ENCODE measurements at regions not wholly inside any gene's neighbourhood (a gene's known extent, or its start where the extent isn't known, plus 50 kb on each side); places are given as distances from the start of the nearest gene placed in this dataset.

GRCh38 chr2:240341064-240341463 is 94.4 kb upstream of the GPC1 start:
- H3K36me3 ChIP-seq, result no peaks in the 10 kb centered on the region
- in situ Hi-C loops (cut with MboI; ENCODE audit: low pct_ligation_motif_present in 1 of 4, low pct_unique_long_range_greater_than_20kb in 1 of 4, low sequenced_read_pairs in 3 of 4) (no loop called here), intact Hi-C loops (cut with DNase I; ENCODE audit: low total_unique reads) (no loop called here)
- H3K9me3 ChIP-seq, result no peaks in the 10 kb centered on the region
- H3K27me3 ChIP-seq, result no peaks in the 10 kb centered on the region
- TF ChIP-seq CTCF (IDR thresholded peaks at IDR 0.05) (no peak), POLR2AphosphoS5 (IDR thresholded peaks at IDR 0.05) (no peak), EP300 (IDR thresholded peaks at IDR 0.05; ENCODE audit: low read depth) (no peak), POLR2A (IDR thresholded peaks at IDR 0.05) (no peak)
- DNase-seq, result no peak
- 56% methylated on average over 9 of the region's 9 CpGs; no CpG with 5 or more reads in 1 of the 2 donors for WGBS, 2 donors (ENCODE audit: low coverage in 1 of 2)
- H3K4me3 ChIP-seq, result no peak overlapping the region
- no peaks in the 10 kb centered on the region for H3K4me1 ChIP-seq
- no peak overlapping the region for H3K27ac ChIP-seq

GRCh38 chr2:240343548-240343947 is 91.9 kb upstream of the GPC1 start:
- intact Hi-C loops (cut with DNase I; ENCODE audit: low total_unique reads) (no loop called here), in situ Hi-C loops (cut with MboI; ENCODE audit: low pct_ligation_motif_present in 1 of 4, low pct_unique_long_range_greater_than_20kb in 1 of 4, low sequenced_read_pairs in 3 of 4) (no loop called here)
- Histone ChIP-seq H3K9me3 (no peaks in the 10 kb centered on the region), H3K4me1 (no peaks in the 10 kb centered on the region), H3K27me3 (no peaks in the 10 kb centered on the region), H3K36me3 (no peaks in the 10 kb centered on the region), H3K4me3 (no peak overlapping the region), H3K27ac (no peak overlapping the region)
- WGBS, 2 donors (ENCODE audit: low coverage in 1 of 2), result 29 to 38% methylated on average over 1 of the region's 1 CpG
- no peak for DNase-seq
- TF ChIP-seq CTCF (IDR thresholded peaks at IDR 0.05) (no peak), POLR2A (IDR thresholded peaks at IDR 0.05) (no peak), POLR2AphosphoS5 (IDR thresholded peaks at IDR 0.05) (no peak), EP300 (IDR thresholded peaks at IDR 0.05; ENCODE audit: low read depth) (no peak)

GRCh38 chr2:240344904-240345303 is 90.6 kb upstream of the GPC1 start:
- no peaks in the 10 kb centered on the region for H3K9me3 ChIP-seq
- no peaks in the 10 kb centered on the region for H3K4me1 ChIP-seq
- intact Hi-C loops (cut with DNase I; ENCODE audit: low total_unique reads), result no loop called here
- no peak for TF ChIP-seq POLR2A (IDR thresholded peaks at IDR 0.05)
- TF ChIP-seq CTCF (IDR thresholded peaks at IDR 0.05), result no peak
- TF ChIP-seq EP300 (IDR thresholded peaks at IDR 0.05; ENCODE audit: low read depth), result no peak
- TF ChIP-seq POLR2AphosphoS5 (IDR thresholded peaks at IDR 0.05), result no peak
- H3K27ac ChIP-seq, result no peak overlapping the region
- no peaks in the 10 kb centered on the region for H3K27me3 ChIP-seq
- 84% methylated on average over 4 of the region's 4 CpGs; no CpG with 5 or more reads in 1 of the 2 donors for WGBS, 2 donors (ENCODE audit: low coverage in 1 of 2)
- in situ Hi-C loops (cut with MboI; ENCODE audit: low pct_ligation_motif_present in 1 of 4, low pct_unique_long_range_greater_than_20kb in 1 of 4, low sequenced_read_pairs in 3 of 4), result no loop called here
- H3K4me3 ChIP-seq, result no peak overlapping the region
- no peaks in the 10 kb centered on the region for H3K36me3 ChIP-seq
- no peak for DNase-seq

GRCh38 chr2:240346015-240346752 is 89.3 kb upstream of the GPC1 start:
- no peak for TF ChIP-seq CTCF (IDR thresholded peaks at IDR 0.05)
- no peak for TF ChIP-seq POLR2A (IDR thresholded peaks at IDR 0.05)
- TF ChIP-seq POLR2AphosphoS5 (IDR thresholded peaks at IDR 0.05), result no peak
- TF ChIP-seq EP300 (IDR thresholded peaks at IDR 0.05; ENCODE audit: low read depth), result no peak
- intact Hi-C loops (cut with DNase I; ENCODE audit: low total_unique reads) (no loop called here), in situ Hi-C loops (cut with MboI; ENCODE audit: low pct_ligation_motif_present in 1 of 4, low pct_unique_long_range_greater_than_20kb in 1 of 4, low sequenced_read_pairs in 3 of 4) (no loop called here)
- no peak overlapping the region for H3K27ac ChIP-seq
- no peak overlapping the region for H3K4me3 ChIP-seq
- WGBS, 2 donors (ENCODE audit: low coverage in 1 of 2), result 85 to 89% methylated on average over 5 to 16 of the region's 16 CpGs
- no peaks in the 10 kb centered on the region for H3K4me1 ChIP-seq
- H3K27me3 ChIP-seq, result no peaks in the 10 kb centered on the region
- no peaks in the 10 kb centered on the region for H3K9me3 ChIP-seq
- no peak for DNase-seq
- no peaks in the 10 kb centered on the region for H3K36me3 ChIP-seq
